ENCODE measurements at regions not wholly inside any gene's neighbourhood (a gene's known extent, or its start where the extent isn't known, plus 50 kb on each side); places are given as distances from the start of the nearest gene placed in this dataset.

- TF ChIP-seq CTCF (conservative IDR thresholded peaks at IDR 0.05; ENCODE audit: low read depth, low read length): no peak
- TF ChIP-seq RCOR1 (IDR thresholded peaks at IDR 0.05; ENCODE audit: insufficient replicate concordance, low read length): no peak
- no peak for TF ChIP-seq MAZ (IDR thresholded peaks at IDR 0.05; ENCODE audit: borderline replicate concordance, low read depth, low read length)
- TF ChIP-seq POLR2A (IDR thresholded peaks at IDR 0.05; ENCODE audit: low read depth, low read length): no peak
- TF ChIP-seq RAD21 (IDR thresholded peaks at IDR 0.05; ENCODE audit: low read length): no peak
- TF ChIP-seq MXI1 (IDR thresholded peaks at IDR 0.05; ENCODE audit: borderline replicate concordance, low read depth, low read length): no peak
Measured at GRCh38 chrX:15998350-15998749, 125.0 kb upstream of the GRPR start.
